Effector memory CD4-positive, alpha-beta T cell (primary cell): ENCODE measurements at regions not wholly inside any gene's neighbourhood (a gene's known extent, or its start where the extent isn't known, plus 50 kb on each side); places are given as distances from the start of the nearest gene placed in this dataset.

Experiments used
- DNase-seq, 3 donors: peaks; one replicate each; pipeline ENCODE4 v3.0.0-alpha.2; 2020
- H3K27ac ChIP-seq: 2 replicates; pipeline ENCODE4 v1.7.0; 2013; ENCODE audit warnings: mild to moderate bottlenecking, low read length, moderate library complexity; ENCODE audit not compliant: insufficient read depth, poor library complexity, severe bottlenecking
- H3K27me3 ChIP-seq: replicated peaks from 2 replicates; pipeline ENCODE4 v1.7.0; 2013; ENCODE audit warnings: mild to moderate bottlenecking, low read length; ENCODE audit not compliant: insufficient read depth, control insufficient read depth, poor library complexity, severe bottlenecking
- H3K36me3 ChIP-seq: 2 replicates; pipeline ENCODE4 v1.7.0; 2013; ENCODE audit warnings: mild to moderate bottlenecking, low read length, moderate library complexity; ENCODE audit not compliant: control insufficient read depth, insufficient read depth
- H3K4me1 ChIP-seq: 2 replicates; pipeline ENCODE4 v1.7.0; 2013; ENCODE audit warnings: low read length, mild to moderate bottlenecking; ENCODE audit not compliant: control insufficient read depth, insufficient read depth, poor library complexity, severe bottlenecking
- H3K4me3 ChIP-seq: 2 replicates; pipeline ENCODE4 v1.7.0; 2013; ENCODE audit warnings: low read length, low read depth, mild to moderate bottlenecking; ENCODE audit not compliant: insufficient read depth, poor library complexity, severe bottlenecking
- H3K9me3 ChIP-seq: 2 replicates; pipeline ENCODE4 v1.7.0; 2013; ENCODE audit warnings: mild to moderate bottlenecking, low read length, moderate library complexity; ENCODE audit not compliant: control insufficient read depth

GRCh38 chr7:17502213-17503060, 204.0 kb downstream of the AHR start:
- Histone ChIP-seq H3K36me3 (no peaks in the 10 kb centered on the region), H3K27ac (no peak overlapping the region), H3K4me1 (no peaks in the 10 kb centered on the region), H3K9me3 (no peaks in the 10 kb centered on the region), H3K27me3 (no peaks in the 10 kb centered on the region), H3K4me3 (no peak overlapping the region)
- no peak for DNase-seq

DNA sequence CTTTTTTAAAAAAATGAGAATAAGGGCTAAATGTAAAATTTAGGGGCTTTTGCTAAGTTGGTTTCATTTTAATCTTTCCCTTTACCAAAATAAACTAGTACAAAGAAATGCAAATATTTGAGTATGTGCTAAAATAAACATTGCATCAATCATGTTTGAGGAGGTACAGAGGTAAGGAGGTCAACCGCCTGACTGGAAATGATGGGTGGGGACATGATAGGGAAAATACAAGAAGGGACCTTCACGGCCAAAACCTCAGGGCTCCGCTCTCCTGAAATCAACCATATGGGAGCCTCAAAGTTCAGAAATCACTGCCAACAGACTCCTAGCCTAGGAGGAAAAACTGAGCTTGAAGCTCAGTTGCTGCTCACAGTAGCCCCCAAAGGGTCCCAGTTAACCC, 207.6 kb downstream of the AHR start:
- Histone ChIP-seq H3K9me3 (no peaks in the 10 kb centered on the region), H3K4me3 (no peak overlapping the region), H3K27me3 (no peaks in the 10 kb centered on the region), H3K36me3 (no peaks in the 10 kb centered on the region), H3K4me1 (no peaks in the 10 kb centered on the region), H3K27ac (no peak overlapping the region)
- no peak for DNase-seq

GRCh38 chr7:17506596-17506995, 208.1 kb downstream of the AHR start:
- Histone ChIP-seq H3K27me3 (no peaks in the 10 kb centered on the region), H3K36me3 (no peaks in the 10 kb centered on the region), H3K4me1 (no peaks in the 10 kb centered on the region), H3K9me3 (no peaks in the 10 kb centered on the region), H3K4me3 (no peak overlapping the region), H3K27ac (no peak overlapping the region)
- DNase-seq = no peak

GRCh38 chr7:17507717-17508116, 209.3 kb downstream of the AHR start:
- DNase-seq = no peak
- no peak overlapping the region for H3K4me3 ChIP-seq
- H3K9me3 ChIP-seq = no peaks in the 10 kb centered on the region
- H3K27ac ChIP-seq = no peak overlapping the region
- no peaks in the 10 kb centered on the region for H3K4me1 ChIP-seq
- no peaks in the 10 kb centered on the region for H3K36me3 ChIP-seq
- H3K27me3 ChIP-seq = no peaks in the 10 kb centered on the region

GRCh38 chr7:17512181-17512675, 213.8 kb downstream of the AHR start:
- H3K9me3 ChIP-seq = no peaks in the 10 kb centered on the region
- no peak overlapping the region for H3K4me3 ChIP-seq
- DNase-seq = no peak
- no peaks in the 10 kb centered on the region for H3K27me3 ChIP-seq
- no peak overlapping the region for H3K27ac ChIP-seq
- no peaks in the 10 kb centered on the region for H3K36me3 ChIP-seq
- H3K4me1 ChIP-seq = no peaks in the 10 kb centered on the region

DNA sequence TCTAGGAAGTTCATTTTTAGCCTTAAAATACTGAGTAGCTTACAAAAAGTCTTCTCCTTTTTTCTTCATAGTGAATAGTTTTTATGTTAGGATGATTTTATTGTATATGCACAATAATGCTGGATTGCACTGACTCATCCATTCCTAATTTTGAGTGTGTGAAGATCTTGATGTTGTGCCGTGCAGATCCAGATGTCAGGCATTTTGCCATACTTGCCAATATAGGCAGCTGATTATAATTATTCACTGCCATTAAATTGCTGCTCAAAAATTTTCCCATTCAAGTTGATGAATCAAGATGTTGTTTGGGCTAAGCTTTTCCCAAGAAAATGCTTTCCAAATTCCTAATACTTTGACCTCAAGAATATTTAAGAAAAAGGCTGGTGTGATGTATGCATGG, 218.3 kb downstream of the AHR start:
- Histone ChIP-seq H3K4me3 (no peak overlapping the region), H3K36me3 (no peaks in the 10 kb centered on the region), H3K27me3 (no peaks in the 10 kb centered on the region), H3K4me1 (no peaks in the 10 kb centered on the region), H3K27ac (no peak overlapping the region), H3K9me3 (no peaks in the 10 kb centered on the region)
- DNase-seq = no peak

GRCh38 chr7:17520941-17521340, 222.5 kb downstream of the AHR start:
- DNase-seq = no peak
- no peak overlapping the region for H3K27ac ChIP-seq
- no peaks in the 10 kb centered on the region for H3K9me3 ChIP-seq

DNA sequence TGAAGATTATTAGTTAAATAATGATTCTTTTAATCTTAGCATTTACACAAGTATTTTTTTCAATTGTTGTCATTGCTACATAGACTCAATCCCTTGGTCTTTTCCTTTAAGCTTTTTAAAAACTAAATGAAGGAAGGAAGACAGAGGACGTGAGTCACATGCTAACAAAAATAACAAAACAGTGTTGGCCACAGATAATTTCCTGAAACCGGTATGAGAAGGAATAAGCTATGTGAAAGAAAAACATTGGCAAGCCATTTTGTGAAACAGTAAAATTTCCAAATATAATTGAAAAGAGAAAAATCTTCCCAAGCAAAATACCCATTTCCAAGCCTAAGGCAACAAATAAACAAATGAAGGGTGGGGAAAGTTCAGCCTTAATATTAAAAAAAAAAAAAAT, 223.0 kb downstream of the AHR start:
- no peaks in the 10 kb centered on the region for H3K4me1 ChIP-seq
- no peaks in the 10 kb centered on the region for H3K36me3 ChIP-seq
- DNase-seq = no peak
- H3K27ac ChIP-seq = no peak overlapping the region
- no peak overlapping the region for H3K4me3 ChIP-seq
- H3K9me3 ChIP-seq = no peaks in the 10 kb centered on the region
- H3K27me3 ChIP-seq = no peaks in the 10 kb centered on the region

More at GRCh38 chr7:17520941-17521340, 222.5 kb downstream of the AHR start:
- Histone ChIP-seq H3K36me3 (no peaks in the 10 kb centered on the region), H3K4me1 (no peaks in the 10 kb centered on the region), H3K4me3 (no peak overlapping the region), H3K27me3 (no peaks in the 10 kb centered on the region)

DNA sequence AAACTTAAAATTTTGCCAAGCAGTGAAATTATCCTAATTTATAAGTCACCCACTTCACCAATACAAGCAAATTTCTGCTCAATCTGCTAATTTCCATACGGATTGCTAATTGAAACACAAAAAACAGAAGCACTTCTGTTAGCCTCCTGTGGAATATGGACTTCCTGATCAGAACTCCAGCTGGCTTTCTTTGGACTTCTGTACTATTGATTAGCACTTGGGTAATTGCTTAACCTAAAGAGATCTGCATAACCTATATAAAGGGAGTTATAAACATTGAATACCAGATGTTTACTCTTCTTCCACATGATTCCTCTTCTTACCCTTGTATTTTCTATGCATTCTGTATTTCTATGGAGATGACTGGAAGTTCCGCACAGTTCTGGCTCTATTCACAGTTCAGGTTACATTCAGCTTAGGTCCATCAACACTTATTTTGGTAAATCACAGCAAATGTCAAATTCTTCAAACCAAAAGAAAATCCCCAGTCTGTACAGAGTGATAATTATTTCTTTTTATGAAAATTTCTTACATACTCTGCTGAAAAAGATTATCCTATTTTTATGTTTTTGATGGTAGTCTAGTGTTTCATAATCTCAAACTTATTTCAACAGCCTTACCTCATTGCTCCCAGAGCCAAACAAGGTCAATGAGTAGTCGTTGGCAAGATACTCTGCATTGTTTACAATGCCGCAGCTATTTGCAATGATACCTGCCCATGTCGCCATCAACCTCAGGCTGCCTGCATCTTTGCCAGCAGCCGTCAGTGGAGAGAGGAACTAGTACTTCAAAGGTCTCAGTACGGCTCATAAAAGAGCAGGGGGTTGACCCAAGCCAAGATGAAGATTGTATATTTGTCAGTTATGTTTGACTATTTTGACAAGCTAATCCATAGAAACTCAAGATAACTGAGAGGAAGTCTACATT, 225.6 kb downstream of the AHR start:
- H3K27me3 ChIP-seq = no peaks in the 10 kb centered on the region
- no peaks in the 10 kb centered on the region for H3K4me1 ChIP-seq
- no peak for DNase-seq
- no peaks in the 10 kb centered on the region for H3K36me3 ChIP-seq
- no peak overlapping the region for H3K27ac ChIP-seq
- no peak overlapping the region for H3K4me3 ChIP-seq
- no peaks in the 10 kb centered on the region for H3K9me3 ChIP-seq

GRCh38 chr7:17524746-17525145, 226.3 kb downstream of the AHR start:
- no peaks in the 10 kb centered on the region for H3K4me1 ChIP-seq
- H3K36me3 ChIP-seq = no peaks in the 10 kb centered on the region
- no peak for DNase-seq
- no peaks in the 10 kb centered on the region for H3K27me3 ChIP-seq
- H3K27ac ChIP-seq = no peak overlapping the region
- H3K9me3 ChIP-seq = no peaks in the 10 kb centered on the region
- H3K4me3 ChIP-seq = no peak overlapping the region
